Common myeloid progenitor, CD34-positive (primary cell): ENCODE measurements at regions not wholly inside any gene's neighbourhood (a gene's known extent, or its start where the extent isn't known, plus 50 kb on each side); places are given as distances from the start of the nearest gene placed in this dataset.

Source experiments
- CTCF ChIA-PET: fragments of 350-600 bp; sonication (Branson Sonifier 250); formaldehyde crosslinking; loops from one replicate; lab custom pipeline; 2021; ENCODE audit warnings: antibody characterized with exemption; lab: Charles Lee
- POLR2A ChIA-PET: fragments of 350-600 bp; sonication (Branson Sonifier 250); formaldehyde crosslinking; loops from one replicate; lab custom pipeline; 2021; ENCODE audit warnings: antibody characterized with exemption; lab: Charles Lee
- DNase-seq, 3 donors: peaks; one replicate each; pipeline versions ENCODE4 v3.0.0 to v3.0.0-alpha.2; 2013
- H3K27ac ChIP-seq, 2 experiments: 1 replicate in 1 of 2; 2 replicates in 1 of 2; pipeline ENCODE4 v1.7.0; 2013; ENCODE audit warnings: inconsistent platforms in 2 of 2, low read length in 2 of 2, mild to moderate bottlenecking in 2 of 2, low read depth in 1 of 2, moderate library complexity in 1 of 2; ENCODE audit not compliant: severe bottlenecking in 2 of 2, insufficient read depth in 1 of 2, poor library complexity in 1 of 2
- H3K27me3 ChIP-seq, 5 experiments: replicated peaks in 2 of 5; 1 replicate in 3 of 5; 2 replicates in 2 of 5; pipeline versions ENCODE4 v1.6.1 to v1.7.0; 2013; ENCODE audit warnings: low read length in 4 of 5, mild to moderate bottlenecking in 2 of 5, moderate library complexity in 2 of 5, inconsistent platforms in 1 of 5; ENCODE audit not compliant: insufficient read depth in 5 of 5, control insufficient read depth in 4 of 5
- H3K36me3 ChIP-seq, 4 experiments: 1 replicate in 2 of 4; 2 replicates in 2 of 4; pipeline versions ENCODE4 v1.6.1 to v1.7.0; 2013; ENCODE audit warnings: low read length in 3 of 4, control low read depth in 1 of 4, mild to moderate bottlenecking in 1 of 4; ENCODE audit not compliant: control insufficient read depth in 4 of 4, insufficient read depth in 4 of 4
- H3K4me1 ChIP-seq, 4 experiments: 1 replicate in 3 of 4; 2 replicates in 1 of 4; pipeline versions ENCODE4 v1.6.1 to v1.7.1; 2013; ENCODE audit warnings: low read length in 3 of 4, mild to moderate bottlenecking in 3 of 4, control low read depth in 1 of 4, inconsistent platforms in 1 of 4, moderate library complexity in 1 of 4; ENCODE audit not compliant: control insufficient read depth in 4 of 4, insufficient read depth in 4 of 4; ENCODE audit errors: control extremely low read depth in 1 of 4
- H3K4me3 ChIP-seq, 7 experiments: 1 replicate in 4 of 7; 2 replicates in 3 of 7; pipeline versions ENCODE4 v1.5.1 to v1.7.0; 2013; ENCODE audit warnings: mild to moderate bottlenecking in 7 of 7, low read length in 6 of 7, moderate library complexity in 6 of 7, inconsistent platforms in 2 of 7, low read depth in 2 of 7, control low read depth in 1 of 7; ENCODE audit not compliant: insufficient read depth in 4 of 7, control insufficient read depth in 1 of 7; ENCODE audit errors: extremely low read depth in 1 of 7
- H3K9me3 ChIP-seq, 5 experiments: 1 replicate in 4 of 5; 2 replicates in 1 of 5; pipeline versions ENCODE4 v1.6.1 to v1.7.1; 2013; ENCODE audit warnings: low read length in 4 of 5, mild to moderate bottlenecking in 2 of 5, inconsistent platforms in 1 of 5, low read depth in 1 of 5, moderate library complexity in 1 of 5; ENCODE audit not compliant: control insufficient read depth in 4 of 5, insufficient read depth in 2 of 5; ENCODE audit errors: control extremely low read depth in 1 of 5
- WGBS: methylation state at CpG from one replicate; pipeline ENCODE4 v1.1.5; 2013; ENCODE audit not compliant: insufficient coverage; 5-methylcytosine and 5-hydroxymethylcytosine counted together

- H3K4me3 ChIP-seq = no peak overlapping the region
- no peaks in the 10 kb centered on the region for H3K27me3 ChIP-seq
- ChIA-PET CTCF (no interaction called here), POLR2A (no interaction called here)
- 79% methylated on average over 2 of the region's 7 CpGs for WGBS
- no peaks in the 10 kb centered on the region for H3K36me3 ChIP-seq
- no peak for DNase-seq
- no peak overlapping the region for H3K27ac ChIP-seq
- no peaks in the 10 kb centered on the region for H3K9me3 ChIP-seq
- peaks cover 0 to 9% (median 4%) of the 10 kb centered on the region in 4 experiments for H3K4me1 ChIP-seq
Measured at GRCh38 chr6:73885393-73885792, 189.4 kb downstream of the CD109 start.

DNA sequence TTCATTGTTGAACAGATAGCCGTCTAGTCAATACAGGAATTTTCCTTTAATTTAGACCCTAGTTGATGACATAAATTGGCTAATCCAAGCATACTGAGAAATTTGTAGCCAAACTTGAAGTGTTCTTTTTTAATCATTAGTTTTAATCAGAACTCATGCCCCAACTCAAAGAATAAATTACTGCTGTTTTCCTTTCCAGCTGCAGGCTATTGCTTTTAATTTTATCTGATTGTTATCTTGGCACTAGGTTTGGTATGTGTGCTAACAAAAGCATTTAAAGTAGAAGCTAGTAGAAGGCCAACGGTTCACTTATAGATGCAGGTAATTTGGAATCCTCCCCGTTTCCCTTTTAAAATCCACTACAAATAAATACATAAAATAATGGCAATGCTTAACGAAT is 188.5 kb downstream of the CD109 start:
- no peaks in the 10 kb centered on the region for H3K27me3 ChIP-seq
- H3K4me1 ChIP-seq = peaks cover 0 to 9% (median 4%) of the 10 kb centered on the region in 4 experiments
- H3K27ac ChIP-seq = no peak overlapping the region
- no peak for DNase-seq
- whole genome bisulfite sequencing = 60% methylated on average over 1 of the region's 4 CpGs
- no peaks in the 10 kb centered on the region for H3K9me3 ChIP-seq
- POLR2A ChIA-PET = no interaction called here
- CTCF ChIA-PET = no interaction called here
- H3K4me3 ChIP-seq = no peak overlapping the region
- H3K36me3 ChIP-seq = no peaks in the 10 kb centered on the region

GRCh38 chr6:73879501-73880293 is 183.7 kb downstream of the CD109 start:
- H3K9me3 ChIP-seq = no peaks in the 10 kb centered on the region
- no peaks in the 10 kb centered on the region for H3K27me3 ChIP-seq
- no peak for DNase-seq
- no peaks in the 10 kb centered on the region for H3K36me3 ChIP-seq
- WGBS = 66% methylated on average over 5 of the region's 8 CpGs
- POLR2A ChIA-PET = no interaction called here
- H3K4me3 ChIP-seq = no peak overlapping the region
- CTCF ChIA-PET = no interaction called here
- no peak overlapping the region for H3K27ac ChIP-seq
- no peaks in the 10 kb centered on the region for H3K4me1 ChIP-seq

GRCh38 chr6:73878403-73878802 is 182.4 kb downstream of the CD109 start:
- no peaks in the 10 kb centered on the region for H3K36me3 ChIP-seq
- no peaks in the 10 kb centered on the region for H3K27me3 ChIP-seq
- H3K4me1 ChIP-seq = no peaks in the 10 kb centered on the region
- CTCF ChIA-PET = no interaction called here
- H3K27ac ChIP-seq = no peak overlapping the region
- no peaks in the 10 kb centered on the region for H3K9me3 ChIP-seq
- DNase-seq = no peak
- no peak overlapping the region for H3K4me3 ChIP-seq
- POLR2A ChIA-PET = no interaction called here
